GM12892 (cell line): ENCODE measurements at regions not wholly inside any gene's neighbourhood (a gene's known extent, or its start where the extent isn't known, plus 50 kb on each side); places are given as distances from the start of the nearest gene placed in this dataset.
A peak's percentile ranks its signal among the peaks of the same experiment; 100 is the strongest.
"Not testable (repeated sequence)": the region's sequence is repeated elsewhere in the genome, so short reads cannot be mapped to it uniquely, and the experiment has no call there.

ENCODE experiments used
- DNase-seq: peaks from one replicate; pipeline ENCODE4 v3.0.0; 2011; ENCODE audit not compliant: insufficient read length
- FAIRE-seq: peaks from 2 replicates; lab custom pipeline; 2011; peaks lifted over from hg19 to GRCh38; lab: Jason Lieb, UNC
- POLR2A ChIP-seq: IDR thresholded peaks from 2 replicates; pipeline ENCODE4 v1.6.1; 2011; ENCODE audit warnings: low read depth, low read length, control low read depth
- POLR2AphosphoS5 ChIP-seq: IDR thresholded peaks from 2 replicates; pipeline ENCODE4 v1.6.1; 2011; ENCODE audit warnings: low read depth, low read length, control low read depth
- TAF1 ChIP-seq: IDR thresholded peaks from 2 replicates; pipeline ENCODE4 v1.6.1; 2011; ENCODE audit warnings: low read depth, mild to moderate bottlenecking, control low read depth, low read length, borderline replicate concordance

DNA sequence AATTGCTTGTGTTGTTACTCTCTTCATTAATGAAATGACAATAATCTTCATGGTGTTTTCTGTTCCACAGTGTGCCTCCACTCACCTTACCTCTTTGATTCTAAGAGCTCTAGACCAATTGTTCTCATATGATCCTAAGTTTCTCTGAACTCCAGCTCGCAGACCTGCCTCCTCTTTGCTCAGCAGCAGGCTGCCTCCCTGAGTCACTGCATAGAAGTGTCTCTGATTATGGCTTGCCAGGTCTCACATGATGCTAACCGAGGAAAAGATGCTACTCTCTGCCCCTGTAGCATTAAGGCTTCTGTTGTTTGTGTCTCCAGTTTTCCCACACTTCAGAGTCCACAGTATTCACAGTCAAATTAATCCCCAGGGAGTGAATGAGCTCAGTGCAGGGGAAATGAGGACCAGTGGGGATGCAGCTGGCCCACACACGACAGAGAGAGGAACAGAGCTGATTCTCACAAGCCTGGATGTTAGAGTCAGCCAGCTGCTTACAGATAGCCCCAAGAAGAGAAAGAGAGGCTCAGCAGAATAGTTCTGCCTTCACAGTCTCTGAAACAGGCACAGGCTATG, 145.9 kb upstream of the EGR2 start:
- no peak for DNase-seq
- TF ChIP-seq TAF1 = no peak
- no peak for TF ChIP-seq POLR2A
- no peak for TF ChIP-seq POLR2AphosphoS5
- no peak for FAIRE-seq

DNA sequence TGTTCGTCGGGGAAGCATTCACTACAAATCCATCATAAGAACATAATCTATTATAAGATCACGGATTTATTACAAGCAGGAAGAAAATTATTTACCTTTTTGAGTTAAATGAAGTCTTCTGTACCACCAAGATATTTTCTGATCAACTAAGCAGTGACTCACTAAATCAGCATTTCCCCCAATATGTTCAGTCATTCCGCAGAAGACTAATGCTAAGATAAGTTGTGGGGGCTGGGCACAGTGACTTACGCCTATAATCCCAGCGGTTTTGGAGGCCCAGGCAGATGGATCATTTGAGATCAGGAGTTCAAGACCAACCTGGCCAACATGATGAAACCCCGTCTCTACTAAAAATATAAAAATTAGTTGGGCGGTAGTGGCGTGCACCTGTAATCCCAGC, 144.2 kb upstream of the EGR2 start:
- DNase-seq (no peak), FAIRE-seq (no peak)
- no peak for TF ChIP-seq POLR2A
- no peak for TF ChIP-seq TAF1
- TF ChIP-seq POLR2AphosphoS5 = no peak

DNA sequence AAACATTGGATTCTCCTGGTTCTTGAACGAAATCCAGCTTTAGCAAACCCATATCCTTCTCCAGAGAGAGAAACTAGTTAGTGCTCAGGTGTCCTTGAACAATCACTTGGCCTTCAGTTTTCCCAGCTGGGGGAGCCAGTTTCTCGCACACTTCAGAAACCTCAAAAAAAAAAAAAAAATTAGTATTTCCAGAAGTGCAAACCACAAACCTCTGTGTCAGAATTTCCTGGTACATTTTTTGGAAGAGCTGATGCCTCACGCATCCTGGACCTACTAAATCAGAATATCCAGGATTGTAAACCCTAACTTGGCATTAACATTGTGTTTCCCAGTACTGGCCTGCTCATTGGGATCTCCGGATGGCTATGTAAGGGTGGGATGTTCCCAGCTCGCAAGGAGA, 143.4 kb upstream of the EGR2 start:
- TF ChIP-seq POLR2A (no peak), TAF1 (no peak), POLR2AphosphoS5 (no peak)
- DNase-seq = no peak
- no peak for FAIRE-seq

DNA sequence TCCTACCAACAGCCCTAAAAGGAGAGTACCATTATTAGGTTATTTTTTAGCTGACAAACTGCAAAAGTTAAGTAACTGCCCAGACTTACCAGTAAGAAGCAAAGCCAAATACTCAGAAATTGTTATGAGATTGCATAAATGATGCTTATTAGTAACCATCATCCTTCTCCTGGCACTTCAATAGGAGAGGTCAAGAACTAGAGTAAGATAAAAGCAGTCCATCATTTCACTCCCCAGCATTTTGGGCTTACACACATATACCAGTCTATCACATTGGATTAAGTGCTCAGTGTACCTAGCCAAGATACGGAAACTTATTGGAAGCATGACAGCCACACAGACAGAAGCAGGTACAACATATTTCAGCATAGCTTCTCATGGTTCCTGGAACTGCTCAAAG, 142.8 kb upstream of the EGR2 start:
- FAIRE-seq = no peak
- TF ChIP-seq POLR2A (no peak), TAF1 (no peak), POLR2AphosphoS5 (no peak)
- DNase-seq = no peak

DNA sequence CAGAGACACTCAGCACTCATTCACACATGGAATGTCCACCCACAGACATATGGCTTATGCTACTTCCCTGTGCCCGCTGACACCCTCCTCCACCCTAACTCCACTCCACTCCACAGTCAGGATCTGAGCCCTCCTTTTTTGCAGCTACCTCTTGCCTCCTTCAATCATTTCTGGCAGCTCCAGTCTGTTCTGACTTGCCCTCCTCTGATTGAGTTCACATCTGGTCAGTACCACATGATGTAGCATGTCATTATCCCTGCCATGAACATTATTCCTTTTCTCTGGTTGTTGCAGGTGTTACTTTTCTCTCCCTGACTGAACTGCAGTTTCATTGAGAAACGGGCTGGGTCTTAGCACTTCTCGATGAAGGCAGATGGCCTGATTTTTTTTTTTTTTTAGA, 130.1 kb upstream of the EGR2 start:
- no peak for TF ChIP-seq POLR2A
- FAIRE-seq = no peak
- DNase-seq = no peak

DNA sequence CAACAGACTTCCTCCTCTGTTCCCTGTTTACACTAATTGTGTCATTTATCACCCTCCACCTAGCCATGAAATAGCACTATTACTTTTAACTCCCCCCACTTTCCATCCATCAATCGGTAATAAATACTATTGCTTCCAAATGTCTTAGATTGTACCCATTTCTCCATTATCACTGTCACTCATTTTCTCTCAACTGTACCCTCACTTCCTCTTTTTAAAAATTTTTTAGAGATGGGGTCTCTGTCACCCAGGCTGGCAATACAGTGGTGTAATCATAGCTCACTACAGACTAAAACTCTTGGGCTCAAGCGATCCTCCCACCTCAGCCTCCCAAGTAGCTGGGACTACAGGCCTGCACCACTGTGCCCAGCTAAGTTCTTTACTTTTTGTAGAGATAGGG, 123.5 kb upstream of the EGR2 start:
- TF ChIP-seq POLR2A = no peak
- TF ChIP-seq POLR2AphosphoS5 = no peak
- TF ChIP-seq TAF1 = no peak
- no peak for DNase-seq
- FAIRE-seq = no peak

DNA sequence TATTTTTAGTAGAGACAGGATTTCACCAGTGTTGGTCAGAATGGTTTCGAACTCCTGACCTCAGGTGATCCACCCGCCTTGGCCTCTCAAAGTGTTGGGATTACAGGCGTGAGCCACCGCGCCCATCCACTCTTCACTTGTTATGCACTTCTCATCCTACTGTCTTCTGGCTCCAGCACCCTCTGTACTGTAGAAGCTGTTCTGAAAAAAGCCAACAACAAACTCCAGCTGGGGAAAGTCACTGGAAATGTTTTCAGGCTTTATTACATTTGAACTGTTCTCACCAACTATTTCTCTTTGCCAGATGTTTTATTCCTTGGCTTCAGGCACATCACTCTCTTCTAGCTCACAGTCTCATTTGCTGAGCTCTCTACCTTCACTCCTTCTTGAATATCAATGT, 122.5 kb upstream of the EGR2 start:
- TF ChIP-seq TAF1 (no peak), POLR2AphosphoS5 (no peak)
- DNase-seq (no peak), FAIRE-seq (no peak)

DNA sequence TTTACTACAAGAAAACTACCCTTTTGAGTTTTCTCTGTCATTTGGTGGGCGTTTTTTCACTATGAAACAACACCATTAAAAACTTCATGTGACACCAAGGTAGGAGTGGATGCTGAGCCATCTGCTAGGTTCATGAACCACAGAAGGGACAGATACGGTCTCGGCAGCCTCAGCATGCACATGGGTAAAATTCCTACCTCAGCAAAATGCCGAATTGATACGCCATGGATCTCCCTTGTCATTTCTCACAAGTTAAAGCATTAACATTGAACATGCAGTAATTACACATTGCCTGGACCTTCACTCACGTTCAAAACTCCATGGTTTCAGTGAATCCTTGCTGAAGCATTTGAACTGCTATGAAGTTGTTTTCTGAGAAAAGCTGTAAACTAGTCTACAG, 121.5 kb upstream of the EGR2 start:
- FAIRE-seq (no peak), DNase-seq (no peak)
- TF ChIP-seq POLR2A (no peak), POLR2AphosphoS5 (no peak), TAF1 (no peak)

DNA sequence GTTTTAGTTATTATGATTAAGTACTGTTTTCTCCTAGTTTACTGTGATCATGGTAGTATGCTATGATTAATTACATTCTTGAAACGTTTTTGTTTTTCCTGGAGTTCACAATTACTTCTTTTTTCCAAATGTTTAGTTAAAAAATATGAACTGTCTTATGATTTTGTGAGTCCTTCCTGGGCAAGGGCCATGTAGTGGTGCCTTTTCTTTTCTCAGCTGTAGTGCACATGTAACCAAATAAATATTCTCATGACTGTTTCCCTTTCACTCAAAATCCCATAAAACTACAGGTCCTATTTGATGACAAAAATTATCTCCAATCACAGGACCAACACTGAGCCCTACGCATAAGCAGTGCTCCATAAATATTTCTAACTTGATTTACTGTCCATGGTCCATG, 118.9 kb upstream of the EGR2 start:
- no peak for TF ChIP-seq TAF1
- TF ChIP-seq POLR2AphosphoS5 = no peak
- TF ChIP-seq POLR2A = no peak
- DNase-seq (no peak), FAIRE-seq (no peak)

DNA sequence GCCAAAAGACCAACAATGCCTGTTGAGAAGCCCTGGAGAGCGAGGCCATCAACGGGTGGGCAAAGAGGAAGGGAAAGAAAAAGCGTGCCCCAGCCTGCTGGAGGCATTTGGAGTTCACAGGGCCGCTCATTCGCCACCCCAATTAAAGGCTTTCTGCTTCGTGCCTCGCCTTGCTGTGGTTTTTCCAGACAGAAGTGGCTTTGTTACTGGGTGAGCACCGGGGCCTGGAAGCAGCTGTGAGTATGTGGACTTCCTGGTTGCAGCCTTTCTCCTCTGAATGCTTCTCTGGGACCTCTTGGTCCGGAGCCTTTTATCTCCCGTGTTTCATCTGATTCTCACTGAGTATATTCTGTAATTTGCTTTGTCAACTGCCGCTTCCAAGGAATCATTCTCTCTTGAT, 118.1 kb upstream of the EGR2 start:
- TF ChIP-seq TAF1 (no peak), POLR2A (no peak), POLR2AphosphoS5 (no peak)
- DNase-seq (no peak), FAIRE-seq (no peak)

DNA sequence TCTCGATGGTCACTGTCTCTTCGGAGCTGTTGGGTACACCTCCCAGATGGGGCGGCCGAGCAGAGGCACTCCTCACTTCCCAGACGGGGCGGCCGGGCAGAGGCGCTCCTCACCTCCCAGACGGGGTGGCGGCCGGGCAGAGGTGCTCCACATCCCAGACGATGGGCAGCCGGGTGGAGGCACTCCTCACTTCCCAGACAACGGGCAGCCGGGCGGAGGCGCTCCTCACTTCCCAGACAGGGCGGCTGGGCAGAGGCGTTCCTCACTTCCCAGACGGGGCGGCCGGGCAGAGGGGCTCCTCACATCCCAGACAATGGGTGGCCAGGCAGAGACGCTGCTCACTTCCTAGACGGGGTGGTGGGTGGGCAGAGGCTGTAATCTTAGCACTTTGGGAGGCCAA, 112.6 kb upstream of the EGR2 start:
- not testable (repeated sequence) for DNase-seq, FAIRE-seq

DNA sequence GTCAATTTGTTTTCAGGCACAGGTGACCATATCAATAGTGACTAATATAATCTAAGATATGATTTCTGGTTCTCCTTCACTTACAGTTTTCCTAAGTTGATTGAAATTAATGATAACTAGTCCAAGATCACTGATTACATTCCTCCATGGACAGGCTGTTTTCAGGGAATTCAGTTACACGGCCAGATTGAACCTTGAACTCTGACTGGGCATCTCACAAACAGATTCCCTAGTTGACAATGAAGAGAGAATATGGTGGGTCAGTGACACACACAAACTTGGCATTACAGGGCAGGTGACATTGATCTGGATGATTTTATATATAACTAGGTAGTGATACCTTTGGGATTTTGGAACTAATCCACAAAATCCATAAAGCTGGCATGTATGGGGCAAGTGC, 110.2 kb upstream of the EGR2 start:
- TF ChIP-seq TAF1 (no peak), POLR2AphosphoS5 (no peak), POLR2A (no peak)
- DNase-seq = no peak
- no peak for FAIRE-seq

DNA sequence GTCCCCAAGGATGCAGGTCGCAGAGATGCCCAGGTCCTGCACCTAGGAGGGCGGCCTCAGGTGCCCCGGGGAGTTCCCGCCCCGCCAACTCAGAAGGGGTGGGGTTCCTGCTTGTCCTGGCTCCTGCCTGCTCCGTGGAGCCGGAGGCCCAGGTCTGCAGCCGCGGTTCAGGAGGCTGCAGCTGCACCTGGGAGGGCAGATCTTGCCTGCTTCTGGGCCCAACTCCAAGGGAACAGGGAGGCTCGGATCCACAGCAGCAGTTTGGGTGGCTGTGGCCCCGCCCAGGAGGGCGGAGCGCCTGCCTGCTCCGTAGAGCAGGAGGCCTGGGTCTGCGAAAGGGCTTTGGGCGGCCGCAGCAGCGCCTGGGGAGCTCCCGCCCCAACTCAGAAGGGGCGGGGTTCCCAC, 108.2 kb upstream of the EGR2 start:
- peak; percentile 57 for FAIRE-seq
- DNase-seq = peak; percentile 15
- TF ChIP-seq POLR2AphosphoS5 (no peak), POLR2A (no peak), TAF1 (no peak)
